Endothelial cell of umbilical vein (primary cell): ENCODE measurements at regions not wholly inside any gene's neighbourhood (a gene's known extent, or its start where the extent isn't known, plus 50 kb on each side); places are given as distances from the start of the nearest gene placed in this dataset.

ENCODE experiments used
- BruUV-seq: library from RNA; stranded (reverse); fragments of 400-500 nt; replicated peaks from 2 replicates; lab custom pipeline; 2021; lab: Mats Ljungman, UMichigan
- CTCF ChIA-PET: fragments of 300-600, 350-600 bp; sonication (Branson Sonifier 250); formaldehyde crosslinking; loops from one replicate; lab custom pipeline; 2021; ENCODE audit warnings: antibody characterized with exemption, inconsistent platforms; lab: Charles Lee
- POLR2A ChIA-PET: fragments of 300-600, 350-600 bp; sonication (Branson Sonifier 250); formaldehyde crosslinking; loops from one replicate; lab custom pipeline; 2021; ENCODE audit warnings: antibody characterized with exemption, inconsistent platforms; lab: Charles Lee
- DNase-seq: peaks from one replicate; pipeline ENCODE4 v3.0.0-alpha.2; 2011; ENCODE audit warnings: low read depth, low spot score
- FAIRE-seq: peaks from 2 replicates; lab custom pipeline; 2011; peaks lifted over from hg19 to GRCh38; lab: Jason Lieb, UNC
- H2AFZ ChIP-seq: 2 replicates; pipeline ENCODE4 v1.6.0; 2012; ENCODE audit warnings: low read depth, low read length, control low read depth, inconsistent platforms
- H3K27ac ChIP-seq: 2 replicates; pipeline ENCODE4 v1.5.1; 2011; ENCODE audit warnings: low read depth, mild to moderate bottlenecking, control low read depth, low read length, moderate library complexity; ENCODE audit not compliant: insufficient read depth
- H3K27me3 ChIP-seq, 2 experiments: 2 replicates each; pipeline versions ENCODE4 v1.6.0 to v1.6.1; 2011; ENCODE audit warnings: low read length in 2 of 2, mixed read lengths in 1 of 2; ENCODE audit not compliant: control insufficient read depth in 2 of 2, insufficient read depth in 2 of 2
- H3K36me3 ChIP-seq, 2 experiments: 2 replicates in 1 of 2; 3 replicates in 1 of 2; pipeline ENCODE4 v1.5.1; 2011; ENCODE audit warnings: low read length in 2 of 2, mild to moderate bottlenecking in 1 of 2, moderate library complexity in 1 of 2; ENCODE audit not compliant: control insufficient read depth in 2 of 2, insufficient read depth in 2 of 2; ENCODE audit errors: extremely low read depth in 1 of 2
- H3K4me1 ChIP-seq: 3 replicates; pipeline ENCODE4 v1.5.1; 2011; ENCODE audit warnings: mild to moderate bottlenecking, low read length; ENCODE audit not compliant: control insufficient read depth, insufficient read depth; ENCODE audit errors: extremely low read depth
- H3K4me2 ChIP-seq: 2 replicates; pipeline ENCODE4 v1.6.1; 2011; ENCODE audit warnings: low read length, control low read depth, mixed read lengths; ENCODE audit not compliant: insufficient read depth
- H3K4me3 ChIP-seq, 3 experiments: fragments of 200-600 bp in 1 of 3; sonication (generic), shearing (Covaris generic) in 1 of 3; replicated peaks in 1 of 3; 2 replicates each; pipeline ENCODE4 v1.5.1; 2011 to 2016; ENCODE audit warnings: control low read depth in 3 of 3, low read length in 3 of 3, mild to moderate bottlenecking in 2 of 3, inconsistent platforms in 1 of 3, low read depth in 1 of 3, moderate library complexity in 1 of 3; ENCODE audit not compliant: insufficient read depth in 1 of 3
- H3K79me2 ChIP-seq: 2 replicates; pipeline ENCODE4 v1.6.0; 2012; ENCODE audit warnings: low read length, inconsistent platforms; ENCODE audit not compliant: control insufficient read depth, insufficient read depth
- H3K9ac ChIP-seq: replicated peaks from 2 replicates; pipeline ENCODE3; 2011; ENCODE audit warnings: low read length, control low read depth; ENCODE audit not compliant: insufficient read depth; ENCODE audit errors: extremely low read depth
- H3K9me1 ChIP-seq: replicated peaks from 3 replicates; pipeline ENCODE4 v1.6.0; 2011; ENCODE audit warnings: mild to moderate bottlenecking, low read length; ENCODE audit not compliant: control insufficient read depth, insufficient read depth; ENCODE audit errors: extremely low read depth
- H3K9me3 ChIP-seq: replicated peaks from 2 replicates; pipeline ENCODE4 v1.5.1; 2012; ENCODE audit warnings: low read length, inconsistent platforms; ENCODE audit not compliant: control insufficient read depth, insufficient read depth
- H4K20me1 ChIP-seq: replicated peaks from 2 replicates; pipeline ENCODE3; 2011; ENCODE audit warnings: mild to moderate bottlenecking, low read length; ENCODE audit not compliant: control insufficient read depth, insufficient read depth; ENCODE audit errors: extremely low read depth
- EZH2 ChIP-seq: IDR thresholded peaks from 2 replicates; pipeline ENCODE4 v1.6.1; 2012; ENCODE audit warnings: borderline replicate concordance, low read depth, mild to moderate bottlenecking, moderate library complexity, low read length, inconsistent platforms; ENCODE audit not compliant: severe bottlenecking
- FOS ChIP-seq: IDR thresholded peaks from 2 replicates; pipeline ENCODE4 v1.6.1; 2011; ENCODE audit warnings: mild to moderate bottlenecking, low read length, moderate library complexity, borderline replicate concordance; ENCODE audit not compliant: insufficient read depth
- MYC ChIP-seq: IDR thresholded peaks from one replicate; pipeline ENCODE4 v1.6.1; 2011; ENCODE audit warnings: mild to moderate bottlenecking, low read depth, low read length
- dilution Hi-C: fragments of 300-500 bp; cut with MboI; formaldehyde crosslinking; loops from one replicate; pipeline ENCODE4 v1.15.0; 2019; ENCODE audit warnings: low sequenced_read_pairs; ENCODE audit not compliant: extremely low pct_ligation_motif_present
- intact Hi-C: fragments of 100-400 bp; cut with micrococcal nuclease; formaldehyde crosslinking; loops from one replicate; pipeline ENCODE4 v1.10.0; 2022
- TF ChIP-seq, protein P1 (sequence below): IDR thresholded peaks from 2 replicates; pipeline ENCODE4 v1.6.1; 2011; ENCODE audit not compliant: insufficient read depth, insufficient read length
- TF ChIP-seq, protein P2 (sequence below), 2 donors: IDR thresholded peaks; 1 replicate in 1 of 2; 2 replicates in 1 of 2; pipeline ENCODE4 v1.5.1; 2011; ENCODE audit warnings: low read length in 2 of 2, mild to moderate bottlenecking in 2 of 2, moderate library complexity in 2 of 2, control low read depth in 1 of 2, inconsistent platforms in 1 of 2, low read depth in 1 of 2; ENCODE audit not compliant: insufficient read depth in 1 of 2; ENCODE audit errors: extremely low read depth in 1 of 2

- POLR2A ChIA-PET, result no interaction called here
- FAIRE-seq, result no peak
Observed at GRCh38 chr6:121839896-121840295, 404.4 kb downstream of the GJA1 start.

GRCh38 chr6:121844898-121845297 lies 409.5 kb downstream of the GJA1 start:
- no peak for DNase-seq
- ChIA-PET CTCF (no interaction called here), POLR2A (no interaction called here)
- BruUV-seq, result no TSS peak
- Histone ChIP-seq H3K27me3 (no peaks in the 10 kb centered on the region), H3K4me1 (peaks cover under 1% of the 10 kb centered on the region), H3K27ac (no peak overlapping the region), H2AFZ (no peak overlapping the region), H3K9me1 (no peaks in the 10 kb centered on the region), H3K4me2 (no peak overlapping the region), H4K20me1 (no peaks in the 10 kb centered on the region), H3K4me3 (no peak overlapping the region), H3K9me3 (no peaks in the 10 kb centered on the region), H3K9ac (no peak overlapping the region), H3K79me2 (no peaks in the 10 kb centered on the region), H3K36me3 (no peaks in the 10 kb centered on the region)
- dilution Hi-C loops, result no loop called here
- TF ChIP-seq MYC, result no peak
- TF ChIP-seq, protein P1, sequence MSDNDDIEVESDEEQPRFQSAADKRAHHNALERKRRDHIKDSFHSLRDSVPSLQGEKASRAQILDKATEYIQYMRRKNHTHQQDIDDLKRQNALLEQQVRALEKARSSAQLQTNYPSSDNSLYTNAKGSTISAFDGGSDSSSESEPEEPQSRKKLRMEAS, result no peak
- intact Hi-C loops, result no loop called here
- FAIRE-seq, result no peak

More at GRCh38 chr6:121839896-121840295, 404.4 kb downstream of the GJA1 start:
- intact Hi-C loops, result no loop called here
- Histone ChIP-seq H3K27ac (no peak overlapping the region), H4K20me1 (no peaks in the 10 kb centered on the region), H3K4me1 (peaks cover 3% of the 10 kb centered on the region), H3K9ac (no peak overlapping the region), H2AFZ (no peak overlapping the region), H3K4me2 (no peak overlapping the region), H3K4me3 (no peak overlapping the region), H3K79me2 (no peaks in the 10 kb centered on the region), H3K9me1 (no peaks in the 10 kb centered on the region), H3K27me3 (no peaks in the 10 kb centered on the region), H3K36me3 (no peaks in the 10 kb centered on the region), H3K9me3 (no peaks in the 10 kb centered on the region)
- dilution Hi-C loops, result no loop called here
- TF ChIP-seq, protein P2, sequence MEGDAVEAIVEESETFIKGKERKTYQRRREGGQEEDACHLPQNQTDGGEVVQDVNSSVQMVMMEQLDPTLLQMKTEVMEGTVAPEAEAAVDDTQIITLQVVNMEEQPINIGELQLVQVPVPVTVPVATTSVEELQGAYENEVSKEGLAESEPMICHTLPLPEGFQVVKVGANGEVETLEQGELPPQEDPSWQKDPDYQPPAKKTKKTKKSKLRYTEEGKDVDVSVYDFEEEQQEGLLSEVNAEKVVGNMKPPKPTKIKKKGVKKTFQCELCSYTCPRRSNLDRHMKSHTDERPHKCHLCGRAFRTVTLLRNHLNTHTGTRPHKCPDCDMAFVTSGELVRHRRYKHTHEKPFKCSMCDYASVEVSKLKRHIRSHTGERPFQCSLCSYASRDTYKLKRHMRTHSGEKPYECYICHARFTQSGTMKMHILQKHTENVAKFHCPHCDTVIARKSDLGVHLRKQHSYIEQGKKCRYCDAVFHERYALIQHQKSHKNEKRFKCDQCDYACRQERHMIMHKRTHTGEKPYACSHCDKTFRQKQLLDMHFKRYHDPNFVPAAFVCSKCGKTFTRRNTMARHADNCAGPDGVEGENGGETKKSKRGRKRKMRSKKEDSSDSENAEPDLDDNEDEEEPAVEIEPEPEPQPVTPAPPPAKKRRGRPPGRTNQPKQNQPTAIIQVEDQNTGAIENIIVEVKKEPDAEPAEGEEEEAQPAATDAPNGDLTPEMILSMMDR (IDR thresholded peaks at IDR 0.05; ENCODE audit: extremely low read depth in 1 of 2, insufficient read depth in 1 of 2, low read depth in 1 of 2, low read length in 2 of 2), result no peak
- TF ChIP-seq, protein P1, result no peak
- peak; percentile 40 for TF ChIP-seq FOS
- no peak for TF ChIP-seq EZH2
- no peak for TF ChIP-seq MYC
- DNase-seq, result no peak
- no TSS peak for BruUV-seq
- CTCF ChIA-PET, result interaction anchor here (0.9 to 2.5 kb wide), 3 partner anchors 9 to 18 kb away, joined by 3 to 13 read pairs (median 4); no protein-coding TSS in a partner anchor
